Adrenal gland (tissue), 5 donors: ENCODE measurements at regions not wholly inside any gene's neighbourhood (a gene's known extent, or its start where the extent isn't known, plus 50 kb on each side); places are given as distances from the start of the nearest gene placed in this dataset.

Source experiments
- POLR2A ChIP-seq, 2 donors: fragments of 450-650 bp; IDR thresholded peaks; one replicate each; pipeline ENCODE4 v1.6.1; 2017; ENCODE audit warnings: antibody characterized with exemption in 2 of 2, mild to moderate bottlenecking in 2 of 2, moderate library complexity in 1 of 2
- TF ChIP-seq, protein P1 (sequence below), 6 experiments: fragments of 450-650 bp in 4 of 6; fragments of 200-600 bp in 2 of 6; sonication (generic) in 1 of 6; IDR thresholded peaks; 1 replicate in 5 of 6; 2 replicates in 1 of 6; pipeline versions ENCODE4 v1.5.1 to v1.8.0; 2016 to 2021; ENCODE audit warnings: antibody characterized with exemption in 6 of 6, mild to moderate bottlenecking in 2 of 6, moderate library complexity in 1 of 6
- donor health status: DM: no; HTN: no; CAD: no.

DNA sequence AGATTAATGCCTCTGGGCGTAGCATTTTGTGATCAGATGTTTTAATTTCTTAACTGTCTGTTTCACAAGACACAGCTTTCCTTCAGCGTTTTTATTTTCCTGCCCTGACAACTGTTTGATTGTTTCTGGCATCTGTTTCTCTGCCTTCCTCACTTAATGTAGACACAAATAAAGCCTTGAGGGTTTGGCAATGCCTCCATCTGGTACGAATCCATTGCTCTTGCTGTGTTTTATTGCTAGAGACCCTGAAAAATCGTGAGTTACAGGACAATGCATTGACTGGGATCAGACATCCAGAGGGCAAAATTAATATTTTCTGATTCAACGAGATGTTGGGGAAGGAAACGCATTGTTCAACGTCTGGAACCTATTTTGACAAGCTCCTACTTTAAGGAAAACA, 363.5 kb downstream of the MRPL39 start:
- TF ChIP-seq, protein P1, sequence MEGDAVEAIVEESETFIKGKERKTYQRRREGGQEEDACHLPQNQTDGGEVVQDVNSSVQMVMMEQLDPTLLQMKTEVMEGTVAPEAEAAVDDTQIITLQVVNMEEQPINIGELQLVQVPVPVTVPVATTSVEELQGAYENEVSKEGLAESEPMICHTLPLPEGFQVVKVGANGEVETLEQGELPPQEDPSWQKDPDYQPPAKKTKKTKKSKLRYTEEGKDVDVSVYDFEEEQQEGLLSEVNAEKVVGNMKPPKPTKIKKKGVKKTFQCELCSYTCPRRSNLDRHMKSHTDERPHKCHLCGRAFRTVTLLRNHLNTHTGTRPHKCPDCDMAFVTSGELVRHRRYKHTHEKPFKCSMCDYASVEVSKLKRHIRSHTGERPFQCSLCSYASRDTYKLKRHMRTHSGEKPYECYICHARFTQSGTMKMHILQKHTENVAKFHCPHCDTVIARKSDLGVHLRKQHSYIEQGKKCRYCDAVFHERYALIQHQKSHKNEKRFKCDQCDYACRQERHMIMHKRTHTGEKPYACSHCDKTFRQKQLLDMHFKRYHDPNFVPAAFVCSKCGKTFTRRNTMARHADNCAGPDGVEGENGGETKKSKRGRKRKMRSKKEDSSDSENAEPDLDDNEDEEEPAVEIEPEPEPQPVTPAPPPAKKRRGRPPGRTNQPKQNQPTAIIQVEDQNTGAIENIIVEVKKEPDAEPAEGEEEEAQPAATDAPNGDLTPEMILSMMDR (IDR thresholded peaks at IDR 0.05): no peak
- no peak for TF ChIP-seq POLR2A (IDR thresholded peaks at IDR 0.05)
